ENCODE measurements at regions not wholly inside any gene's neighbourhood (a gene's known extent, or its start where the extent isn't known, plus 50 kb on each side); places are given as distances from the start of the nearest gene placed in this dataset.
A peak's percentile ranks its signal among the peaks of the same experiment; 100 is the strongest.

GRCh38 chr6:21977346-21977745, 319.5 kb downstream of the PRL start (continued):
- TF ChIP-seq CSRNP3 (CRISPR knock-in tag; IDR thresholded peaks at IDR 0.05) = no peak
- TF ChIP-seq ZFP3 (CRISPR knock-in tag; IDR thresholded peaks at IDR 0.05) = no peak

- no peak for ATAC-seq
- TF ChIP-seq ZNF8 (CRISPR knock-in tag; IDR thresholded peaks at IDR 0.05) (no peak), ESRRG (CRISPR knock-in tag; IDR thresholded peaks at IDR 0.05) (no peak), ZC3H10 (CRISPR knock-in tag; IDR thresholded peaks at IDR 0.05) (no peak), CSDC2 (CRISPR knock-in tag; IDR thresholded peaks at IDR 0.05) (no peak), RARB (CRISPR knock-in tag; IDR thresholded peaks at IDR 0.05) (no peak), ISL1 (CRISPR knock-in tag; IDR thresholded peaks at IDR 0.05) (no peak), ZFP30 (CRISPR knock-in tag; IDR thresholded peaks at IDR 0.05) (no peak), ZNF565 (CRISPR knock-in tag; conservative IDR thresholded peaks at IDR 0.05; ENCODE audit: low read depth) (no peak), TOX (CRISPR knock-in tag; IDR thresholded peaks at IDR 0.05; ENCODE audit: borderline replicate concordance) (no peak), ARNTL (CRISPR knock-in tag; IDR thresholded peaks at IDR 0.05; ENCODE audit: borderline replicate concordance, low read depth) (no peak), GLIS3 (CRISPR knock-in tag; IDR thresholded peaks at IDR 0.05) (no peak), CSRNP3 (CRISPR knock-in tag; IDR thresholded peaks at IDR 0.05) (no peak), OSR1 (CRISPR knock-in tag; IDR thresholded peaks at IDR 0.05) (no peak), PATZ1 (CRISPR knock-in tag; IDR thresholded peaks at IDR 0.05; ENCODE audit: borderline replicate concordance) (no peak), BACH2 (CRISPR knock-in tag; IDR thresholded peaks at IDR 0.05; ENCODE audit: borderline replicate concordance) (no peak), ZFP3 (CRISPR knock-in tag; IDR thresholded peaks at IDR 0.05) (no peak)
These were observed 315.5 kb downstream of the PRL start for GRCh38 chr6:21981235-21981833.

GRCh38 chr6:21984135-21984534, 312.7 kb downstream of the PRL start:
- no peak; the same call in 2 of the 3 replicates for ATAC-seq
- no peak for TF ChIP-seq PATZ1 (CRISPR knock-in tag; IDR thresholded peaks at IDR 0.05; ENCODE audit: borderline replicate concordance)
- 0 out of 2 replicates have a peak, but pooled peaks have one; percentile 33 for TF ChIP-seq TCF4 (CRISPR knock-in tag; IDR thresholded peaks at IDR 0.05; ENCODE audit: borderline replicate concordance)
- TF ChIP-seq CREB5 (CRISPR knock-in tag; IDR thresholded peaks at IDR 0.05; ENCODE audit: low read depth) = peak; percentile 66; the same call in 1 of the 2 replicates
- TF ChIP-seq TSHZ2 (CRISPR knock-in tag; IDR thresholded peaks at IDR 0.05) = 0 out of 2 replicates have a peak, but pooled peaks have one; percentile 42
- peak; percentile 69; the same call in 1 of the 2 replicates for TF ChIP-seq ZC3H10 (CRISPR knock-in tag; IDR thresholded peaks at IDR 0.05)
- peak; percentile 85 for TF ChIP-seq ISL1 (CRISPR knock-in tag; IDR thresholded peaks at IDR 0.05)
